Fibroblast of pulmonary artery (primary cell): ENCODE measurements at regions not wholly inside any gene's neighbourhood (a gene's known extent, or its start where the extent isn't known, plus 50 kb on each side); places are given as distances from the start of the nearest gene placed in this dataset.

Experiments
- DNase-seq: peaks from one replicate; pipeline ENCODE4 v3.0.0-alpha.2; 2010; ENCODE audit warnings: low read depth
- H3K4me3 ChIP-seq: replicated peaks from 2 replicates; pipeline ENCODE4 v1.5.1; 2011; ENCODE audit warnings: low read depth, mild to moderate bottlenecking, control low read depth, low read length, moderate library complexity
- TF ChIP-seq, protein P1 (sequence below): IDR thresholded peaks from 2 replicates; pipeline ENCODE4 v1.5.1; 2011; ENCODE audit warnings: mild to moderate bottlenecking, control low read depth, low read length, inconsistent platforms; ENCODE audit errors: missing control alignments

GRCh38 chr5:142386137-142387023 lies 61.6 kb upstream of the SPRY4 start:
- TF ChIP-seq, protein P1, sequence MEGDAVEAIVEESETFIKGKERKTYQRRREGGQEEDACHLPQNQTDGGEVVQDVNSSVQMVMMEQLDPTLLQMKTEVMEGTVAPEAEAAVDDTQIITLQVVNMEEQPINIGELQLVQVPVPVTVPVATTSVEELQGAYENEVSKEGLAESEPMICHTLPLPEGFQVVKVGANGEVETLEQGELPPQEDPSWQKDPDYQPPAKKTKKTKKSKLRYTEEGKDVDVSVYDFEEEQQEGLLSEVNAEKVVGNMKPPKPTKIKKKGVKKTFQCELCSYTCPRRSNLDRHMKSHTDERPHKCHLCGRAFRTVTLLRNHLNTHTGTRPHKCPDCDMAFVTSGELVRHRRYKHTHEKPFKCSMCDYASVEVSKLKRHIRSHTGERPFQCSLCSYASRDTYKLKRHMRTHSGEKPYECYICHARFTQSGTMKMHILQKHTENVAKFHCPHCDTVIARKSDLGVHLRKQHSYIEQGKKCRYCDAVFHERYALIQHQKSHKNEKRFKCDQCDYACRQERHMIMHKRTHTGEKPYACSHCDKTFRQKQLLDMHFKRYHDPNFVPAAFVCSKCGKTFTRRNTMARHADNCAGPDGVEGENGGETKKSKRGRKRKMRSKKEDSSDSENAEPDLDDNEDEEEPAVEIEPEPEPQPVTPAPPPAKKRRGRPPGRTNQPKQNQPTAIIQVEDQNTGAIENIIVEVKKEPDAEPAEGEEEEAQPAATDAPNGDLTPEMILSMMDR: no peak
- no peak for DNase-seq
- H3K4me3 ChIP-seq: no peak overlapping the region

DNA sequence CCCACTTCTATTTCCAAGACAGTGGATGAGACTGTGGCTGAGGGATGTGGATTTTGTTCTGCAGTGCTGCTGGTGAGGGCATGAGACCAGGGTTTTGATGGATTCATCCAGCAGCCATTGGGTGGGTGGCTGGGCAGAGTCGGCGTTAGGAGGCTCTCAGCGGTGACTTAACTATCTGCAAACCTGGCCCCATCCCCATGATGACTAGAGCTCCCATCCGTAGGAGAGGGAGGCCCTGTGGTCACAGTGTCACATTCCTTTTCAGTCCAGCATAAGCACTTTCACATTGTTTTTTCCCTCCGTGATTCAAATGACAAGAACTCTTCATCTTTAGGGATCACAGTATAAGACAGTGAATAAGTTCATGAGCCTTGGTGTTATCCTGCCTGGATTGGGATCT lies 60.4 kb upstream of the SPRY4 start:
- no peak overlapping the region for H3K4me3 ChIP-seq
- TF ChIP-seq, protein P1: no peak
- DNase-seq: peak; percentile 48

DNA sequence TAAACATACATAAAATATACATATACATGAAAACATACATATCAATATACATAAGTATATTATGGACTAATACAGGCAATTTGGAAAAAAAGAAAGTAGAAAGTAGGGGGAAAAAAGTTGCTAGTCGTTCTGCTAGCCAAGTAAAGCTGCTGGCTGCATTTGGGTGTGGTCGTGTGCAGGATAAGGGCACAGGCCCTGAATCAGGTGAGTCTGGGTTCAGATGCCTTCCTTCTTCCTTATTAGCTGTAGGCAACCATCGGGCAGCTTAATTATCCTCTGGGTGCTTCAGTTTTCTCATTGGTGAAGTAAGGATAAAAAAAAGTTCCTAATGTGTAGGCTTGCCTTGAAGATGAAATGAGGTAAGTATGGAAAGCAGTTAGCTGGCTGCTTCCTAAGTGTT lies 59.2 kb upstream of the SPRY4 start:
- H3K4me3 ChIP-seq: no peak overlapping the region
- DNase-seq: no peak
- TF ChIP-seq, protein P1: no peak

- TF ChIP-seq, protein P1: no peak
- no peak overlapping the region for H3K4me3 ChIP-seq
- no peak for DNase-seq
Observed at GRCh38 chr5:142382186-142382585, 57.4 kb upstream of the SPRY4 start.

- H3K4me3 ChIP-seq: no peak overlapping the region
- no peak for DNase-seq
- TF ChIP-seq, protein P1: no peak
Observed at GRCh38 chr5:142378737-142379634, 54.2 kb upstream of the SPRY4 start.

GRCh38 chr5:142375944-142376411 lies 51.2 kb upstream of the SPRY4 start:
- no peak overlapping the region for H3K4me3 ChIP-seq
- TF ChIP-seq, protein P1: no peak
- no peak for DNase-seq
